Pons (tissue), 1 donor: ENCODE measurements at regions not wholly inside any gene's neighbourhood (a gene's known extent, or its start where the extent isn't known, plus 50 kb on each side); places are given as distances from the start of the nearest gene placed in this dataset.
"Not testable (repeated sequence)": the region's sequence is repeated elsewhere in the genome, so short reads cannot be mapped to it uniquely, and the experiment has no call there.

Experiments used
- DNase-seq: peaks from one replicate; pipeline ENCODE4 v3.0.0-alpha.2; 2016; ENCODE audit warnings: low spot score

DNA sequence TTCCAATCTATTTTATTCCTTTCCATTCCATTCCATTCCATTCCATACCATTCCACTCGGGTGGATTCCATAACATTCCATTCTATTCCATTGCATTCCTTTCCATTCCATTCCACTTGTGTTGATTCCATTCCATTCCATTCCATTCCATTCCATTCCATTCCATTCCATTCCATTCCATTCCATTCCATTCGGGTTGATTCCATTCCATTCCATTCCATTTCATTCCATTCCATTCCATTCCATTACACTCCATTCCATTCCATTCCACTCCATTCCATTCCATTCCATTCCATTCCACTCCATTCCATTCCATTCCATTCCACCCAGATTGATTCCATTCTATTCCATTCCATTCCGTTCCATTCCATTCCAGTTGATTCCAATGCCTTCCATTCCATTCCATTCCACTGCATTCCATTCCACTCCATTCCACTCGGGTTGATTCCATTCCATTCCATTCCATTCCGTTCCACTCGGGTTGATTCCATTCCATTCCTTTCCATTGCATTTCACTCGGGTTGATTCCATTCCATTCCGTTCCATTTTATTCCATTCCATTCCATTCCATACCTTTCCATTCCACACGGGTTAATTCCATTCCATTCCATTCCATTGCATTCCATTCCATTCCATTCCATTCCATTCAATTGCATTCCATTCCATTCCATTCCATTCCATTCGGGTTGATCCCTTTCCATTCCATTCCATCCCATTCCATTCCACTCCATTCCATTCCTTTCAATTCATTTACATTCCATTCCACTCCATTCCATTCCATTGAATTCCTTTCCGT lies 168.4 kb downstream of the CWH43 start:
- peak; percentile 97 for DNase-seq

DNA sequence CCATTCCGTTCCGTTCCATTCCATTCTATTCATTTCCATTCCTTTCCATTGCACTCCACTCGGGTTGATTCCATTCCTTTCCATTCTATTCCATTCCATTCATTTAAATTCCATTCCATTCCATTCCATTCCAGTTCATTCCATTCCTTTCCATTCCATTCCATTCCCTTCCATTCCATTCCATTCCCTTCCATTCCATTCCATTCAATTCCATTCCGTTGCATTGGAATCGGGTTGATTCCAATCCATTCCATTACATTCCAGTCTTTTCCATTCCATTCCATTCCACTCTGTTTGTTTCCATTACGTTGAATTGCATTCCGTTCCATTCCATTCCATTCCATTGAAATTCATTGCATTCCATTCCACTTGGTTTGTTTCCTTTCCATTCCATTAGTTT lies 169.2 kb downstream of the CWH43 start:
- not testable (repeated sequence) for DNase-seq

DNA sequence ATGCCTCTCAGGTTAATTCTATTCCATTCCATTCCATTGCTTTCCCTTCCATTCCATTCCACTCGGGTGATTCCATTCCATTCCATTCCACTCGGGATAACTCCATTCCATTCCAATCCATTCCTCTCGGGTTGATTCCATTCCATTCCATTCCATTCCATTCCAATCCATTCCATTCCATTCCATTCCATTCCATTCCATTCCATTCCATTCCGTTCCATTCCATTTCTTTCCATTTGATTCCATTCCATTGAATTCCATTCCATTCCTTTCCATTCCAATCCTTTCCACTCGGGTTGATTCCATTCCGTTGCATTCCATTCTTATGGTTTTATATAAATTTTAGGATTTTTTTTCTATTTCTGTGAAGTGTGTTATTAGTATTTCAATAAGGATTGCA lies 170.2 kb downstream of the CWH43 start:
- not testable (repeated sequence) for DNase-seq

DNA sequence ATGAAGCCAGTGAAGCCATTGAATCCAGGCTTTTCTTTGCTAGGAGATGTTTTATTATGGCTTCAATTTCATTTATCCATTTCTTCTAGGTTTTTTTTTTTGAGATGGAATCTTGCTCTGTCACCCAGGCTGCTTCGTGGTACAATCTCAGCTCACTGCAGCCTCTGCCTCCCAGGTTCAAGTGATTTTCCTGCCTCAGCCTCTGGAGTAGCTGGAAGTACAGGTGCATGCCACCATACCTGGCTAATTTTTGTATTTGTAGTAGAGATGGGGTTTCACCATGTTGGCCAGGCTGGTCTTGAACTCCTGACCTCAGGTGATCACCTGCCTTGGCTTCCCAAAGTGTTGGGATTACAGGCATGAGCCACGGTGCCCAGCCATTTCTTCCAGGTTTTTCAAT lies 171.6 kb downstream of the CWH43 start:
- not testable (repeated sequence) for DNase-seq

DNA sequence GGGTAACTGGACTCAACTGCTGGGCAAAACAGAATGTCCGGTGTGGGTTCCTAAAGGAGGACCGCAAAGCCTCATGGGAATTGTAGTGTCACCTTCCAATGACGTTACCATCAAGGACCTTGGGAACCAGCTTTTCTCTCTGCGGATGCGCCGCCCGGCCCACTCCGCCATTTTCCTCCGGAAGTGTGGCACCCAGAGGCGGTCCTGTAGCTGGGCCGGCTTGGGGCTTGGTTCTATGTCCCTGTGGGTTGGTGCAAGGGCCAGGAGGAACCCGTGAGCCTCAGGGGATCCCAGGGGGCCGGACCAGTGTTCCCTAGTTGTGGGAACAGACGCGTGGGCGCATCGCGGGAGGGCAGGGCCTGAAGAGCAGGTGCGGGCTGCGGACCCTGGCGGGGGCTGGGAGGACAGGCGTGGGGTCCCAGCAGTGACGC lies 175.1 kb downstream of the CWH43 start:
- DNase-seq = not testable (repeated sequence)

DNA sequence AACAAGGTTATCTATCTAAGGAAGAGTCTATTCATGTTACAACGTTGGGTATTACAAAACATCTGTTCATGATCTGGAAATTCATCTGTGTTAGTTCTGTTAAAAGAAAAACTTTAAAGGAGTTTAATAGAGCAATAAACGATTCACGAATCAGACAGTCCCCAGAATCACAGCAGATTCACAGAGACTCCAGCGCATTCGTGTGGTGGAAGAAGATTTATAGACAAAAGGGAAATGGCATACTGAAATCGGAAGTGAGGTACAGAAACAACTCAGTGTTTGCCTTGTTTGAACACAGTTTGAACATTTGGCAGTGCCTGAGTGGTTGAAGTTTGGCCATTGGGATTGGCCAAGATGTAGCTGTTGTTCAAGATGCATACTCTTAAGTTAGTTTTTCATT lies 178.8 kb downstream of the CWH43 start:
- DNase-seq = not testable (repeated sequence)

DNA sequence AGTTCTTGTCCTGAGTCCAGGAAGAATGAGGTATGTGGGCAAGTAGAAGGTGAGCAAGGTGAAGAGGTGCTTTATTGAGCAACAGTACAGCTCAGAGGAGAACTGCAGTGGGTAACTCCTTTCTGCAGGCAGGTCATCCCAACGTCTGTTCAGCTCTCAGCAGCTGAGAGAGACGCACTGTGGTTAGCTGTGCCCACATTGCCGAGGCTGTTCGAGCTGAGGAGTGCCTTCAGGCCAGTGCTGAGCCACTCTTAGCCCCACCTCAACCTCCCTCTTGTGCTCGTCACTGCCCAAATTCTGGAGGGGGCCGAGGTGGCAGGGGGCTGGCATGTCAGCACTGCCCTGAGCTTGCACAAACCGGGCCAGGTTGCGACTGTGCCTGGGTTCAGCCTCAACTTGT lies 191.8 kb downstream of the CWH43 start:
- DNase-seq = not testable (repeated sequence)

DNA sequence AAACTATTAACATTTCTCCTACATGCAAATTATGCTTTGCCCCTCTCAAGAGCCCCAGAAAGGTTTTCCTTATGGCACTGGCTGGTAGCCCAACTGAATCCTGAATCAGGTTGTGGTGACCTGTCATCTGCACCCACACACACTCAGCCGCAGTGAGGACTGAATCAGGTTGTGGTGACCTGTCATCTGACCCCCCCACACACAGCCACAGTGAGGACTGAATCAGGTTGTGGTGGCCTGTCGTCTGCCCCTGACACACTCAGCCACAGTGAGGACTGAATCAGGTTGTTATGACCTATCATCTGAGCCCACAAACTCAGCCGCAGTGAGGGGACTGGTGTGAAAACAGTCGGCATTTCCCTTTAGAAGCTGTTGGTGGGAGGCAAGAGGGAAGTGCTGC lies 195.0 kb downstream of the CWH43 start:
- not testable (repeated sequence) for DNase-seq

DNA sequence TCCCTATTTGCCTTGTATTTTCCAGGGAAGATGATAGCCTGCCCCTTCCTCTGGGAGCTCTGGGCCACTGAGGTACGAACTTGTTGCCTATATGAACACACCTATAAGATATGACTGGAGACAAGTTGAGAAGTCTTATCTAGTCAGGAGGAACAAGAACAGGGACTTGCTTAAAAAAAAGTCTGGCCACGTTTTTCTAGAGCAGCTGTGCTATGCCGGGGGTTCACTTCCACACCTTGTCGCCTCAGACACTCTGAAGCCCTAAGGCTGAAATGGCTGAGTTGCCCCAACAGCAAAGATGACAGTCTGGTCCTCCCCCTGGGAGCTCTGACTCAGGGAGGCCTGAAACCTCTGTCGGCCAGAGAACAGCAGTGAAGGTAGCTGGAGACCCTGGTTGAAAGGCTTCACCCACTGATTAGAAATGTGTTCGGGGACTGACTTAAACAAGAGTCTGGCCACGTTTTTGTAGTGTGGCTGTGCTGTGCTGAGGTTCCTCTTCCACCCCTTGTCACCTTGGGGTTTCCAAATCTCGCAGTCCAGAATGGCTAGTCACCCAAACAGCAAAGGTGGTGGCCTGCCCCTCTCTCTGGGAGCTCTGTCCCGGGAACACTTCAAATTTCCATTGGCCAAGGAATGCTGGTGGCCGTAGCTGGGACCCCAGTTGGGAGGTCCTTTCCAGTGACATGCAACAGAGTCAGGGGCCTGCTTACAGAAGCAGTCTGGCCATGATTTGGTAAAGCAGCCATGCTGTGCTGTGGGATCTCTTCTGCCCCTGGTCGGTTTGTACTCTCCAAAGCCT lies 225.5 kb downstream of the CWH43 start:
- DNase-seq = not testable (repeated sequence)

DNA sequence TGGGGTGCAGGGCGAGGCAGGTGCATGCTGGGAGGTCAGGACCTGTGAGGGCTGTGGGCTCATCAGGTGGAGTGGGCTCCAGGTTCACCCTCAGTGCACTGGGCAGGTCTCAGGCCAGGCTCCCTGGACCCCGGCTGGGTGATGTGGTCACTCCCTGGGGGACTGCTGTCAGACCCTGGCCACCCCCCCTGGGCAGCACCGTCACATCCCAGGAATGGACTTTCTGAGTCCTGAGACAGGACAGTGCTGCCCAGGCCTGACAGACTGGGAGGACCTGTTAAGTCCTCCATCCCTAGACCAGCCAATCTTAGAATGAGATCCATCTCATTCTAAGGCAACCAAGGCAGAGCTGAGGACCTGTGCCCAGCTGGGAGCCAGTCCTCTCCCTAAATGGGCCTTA lies 227.2 kb downstream of the CWH43 start:
- DNase-seq = not testable (repeated sequence)

DNA sequence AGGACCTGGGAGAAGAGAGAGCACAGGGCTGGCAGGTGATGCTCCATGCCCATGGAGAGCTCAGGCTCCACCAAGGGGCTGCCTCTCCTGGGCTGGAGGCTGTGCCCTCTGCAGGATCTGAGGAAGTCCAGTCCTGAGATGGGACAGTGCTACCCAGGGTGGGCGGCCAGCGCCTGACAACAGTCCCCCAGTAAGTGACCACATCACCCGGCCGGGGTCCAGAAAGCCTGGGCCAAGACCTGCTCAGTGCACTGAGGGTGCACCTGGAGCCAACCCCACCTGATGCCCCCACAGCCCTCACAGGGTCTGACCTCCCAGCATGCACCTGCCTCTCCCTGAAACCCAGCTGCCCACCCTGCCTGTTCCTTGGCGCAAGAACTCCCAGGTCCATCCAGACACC lies 227.7 kb downstream of the CWH43 start:
- DNase-seq = not testable (repeated sequence)

DNA sequence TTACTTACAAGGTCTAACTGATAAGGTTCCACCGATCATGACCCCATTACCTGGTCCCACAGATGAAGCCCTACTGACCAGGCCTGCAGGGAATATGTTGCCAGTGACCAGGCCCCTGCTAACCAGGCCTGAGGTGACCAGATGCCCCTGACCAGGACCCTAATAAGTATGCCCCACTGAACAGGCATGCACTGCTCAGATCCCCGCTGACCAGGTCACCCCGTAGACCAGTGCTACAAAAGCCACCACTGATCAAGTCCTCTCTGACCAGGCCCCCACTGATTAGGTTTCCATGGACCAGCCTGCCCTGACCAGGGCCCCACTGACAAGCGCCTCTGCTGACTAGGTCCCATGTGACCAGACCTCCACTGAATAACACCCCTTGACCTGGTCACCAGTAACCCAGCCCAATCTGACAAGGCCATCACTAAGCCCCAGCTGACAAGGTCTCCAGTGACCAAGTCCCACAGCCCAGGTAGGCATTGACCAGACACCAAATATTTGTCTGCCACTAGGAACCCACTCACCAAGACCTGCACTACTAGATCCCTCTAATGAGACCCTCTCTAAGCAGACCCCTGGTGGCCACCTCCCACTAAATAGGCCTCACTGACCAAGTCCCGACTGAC lies 228.5 kb downstream of the CWH43 start:
- not testable (repeated sequence) for DNase-seq

DNA sequence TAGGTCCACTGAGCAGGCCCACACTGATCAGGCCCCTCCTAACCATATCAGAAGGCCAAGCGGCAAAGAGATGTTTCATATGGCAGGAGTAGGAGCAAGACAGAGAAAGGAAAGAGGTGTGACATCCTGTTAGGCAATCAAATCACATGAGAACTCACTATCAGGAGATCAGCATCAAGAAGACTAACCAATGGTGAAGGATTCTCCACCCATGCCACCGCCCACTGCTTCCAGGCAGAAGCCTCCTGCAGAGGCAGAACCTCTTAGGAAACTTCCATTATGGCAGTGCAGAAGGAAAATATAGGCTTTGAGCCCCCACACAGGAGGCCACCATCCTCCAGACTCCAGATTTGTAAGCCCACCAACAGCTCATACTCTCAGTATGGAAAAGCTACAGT lies 229.0 kb downstream of the CWH43 start:
- not testable (repeated sequence) for DNase-seq

DNA sequence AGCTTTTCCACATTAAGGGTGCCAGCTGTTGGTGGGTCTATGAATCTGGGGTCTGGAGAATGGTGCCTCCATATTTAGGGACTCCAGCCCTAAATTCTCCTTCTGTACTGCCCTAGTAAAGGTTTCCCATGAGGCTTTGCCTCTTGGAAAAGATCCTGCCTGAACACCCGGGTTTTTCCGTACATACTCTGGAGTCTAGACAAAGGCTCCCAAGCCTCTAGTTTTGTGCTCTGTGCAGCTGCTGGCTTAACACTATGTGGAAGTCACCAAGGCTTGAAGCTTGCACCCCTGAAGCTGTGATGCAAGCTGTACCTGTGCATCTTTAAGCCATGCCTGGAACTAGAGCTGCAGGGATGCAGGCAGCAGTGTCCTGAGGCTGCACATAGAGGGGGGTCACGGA lies 230.5 kb downstream of the CWH43 start:
- not testable (repeated sequence) for DNase-seq

DNA sequence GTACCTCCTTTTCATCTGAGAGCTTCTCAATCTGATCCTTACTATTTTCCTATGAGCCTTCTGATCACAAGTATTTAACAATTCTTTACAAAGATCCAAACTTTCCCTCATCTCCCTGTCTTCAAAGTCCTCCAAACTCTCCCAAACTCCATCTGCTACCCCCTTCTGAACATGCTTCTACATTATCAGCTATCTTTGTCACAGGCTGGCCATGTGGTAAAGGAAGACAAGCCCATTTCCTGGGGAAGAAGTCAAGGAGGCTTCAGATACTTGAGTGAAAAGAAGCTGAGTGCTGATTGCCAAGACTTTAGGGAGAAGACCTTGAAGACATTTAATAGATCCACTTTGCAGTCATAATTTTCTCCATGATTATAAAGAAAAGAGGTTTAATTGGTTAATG lies 231.4 kb downstream of the CWH43 start:
- DNase-seq = no peak

DNA sequence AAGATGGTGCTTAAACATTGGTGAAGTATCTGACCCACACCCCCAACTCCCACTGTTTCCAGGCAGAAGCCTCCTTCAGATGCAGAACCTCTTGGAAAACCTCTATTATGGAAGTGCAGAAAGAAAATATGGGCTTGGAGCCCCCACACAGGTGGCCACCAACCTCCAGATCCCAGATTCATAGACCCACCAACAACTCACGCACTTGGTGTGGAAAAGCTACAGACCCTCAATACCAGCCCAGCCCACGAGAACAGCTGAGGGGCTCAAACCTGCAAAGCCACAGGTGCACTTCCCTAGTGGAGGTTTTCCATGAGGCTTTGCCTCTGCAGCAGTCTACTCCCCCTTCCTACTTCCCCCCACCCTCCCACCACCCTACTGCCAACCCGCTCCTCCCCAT lies 232.0 kb downstream of the CWH43 start:
- not testable (repeated sequence) for DNase-seq

DNA sequence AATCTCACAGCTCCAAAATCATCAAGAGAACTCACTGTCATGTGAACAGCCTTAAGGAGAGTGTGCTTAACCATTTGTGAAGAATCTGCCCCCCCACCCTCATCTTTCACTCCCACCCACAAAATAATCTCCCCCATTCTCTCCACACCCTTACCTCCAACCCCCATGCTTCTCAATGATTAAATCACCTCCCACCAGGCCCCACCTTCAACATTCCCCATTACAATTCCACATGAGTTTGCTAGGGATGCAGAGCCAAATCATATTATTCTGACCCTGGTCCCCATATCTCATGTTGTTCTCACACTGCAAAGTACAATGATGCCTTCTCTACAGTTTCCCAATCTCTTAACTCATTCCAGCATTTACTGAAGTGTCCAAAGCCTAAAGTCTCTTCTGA lies 232.9 kb downstream of the CWH43 start:
- DNase-seq = not testable (repeated sequence)

DNA sequence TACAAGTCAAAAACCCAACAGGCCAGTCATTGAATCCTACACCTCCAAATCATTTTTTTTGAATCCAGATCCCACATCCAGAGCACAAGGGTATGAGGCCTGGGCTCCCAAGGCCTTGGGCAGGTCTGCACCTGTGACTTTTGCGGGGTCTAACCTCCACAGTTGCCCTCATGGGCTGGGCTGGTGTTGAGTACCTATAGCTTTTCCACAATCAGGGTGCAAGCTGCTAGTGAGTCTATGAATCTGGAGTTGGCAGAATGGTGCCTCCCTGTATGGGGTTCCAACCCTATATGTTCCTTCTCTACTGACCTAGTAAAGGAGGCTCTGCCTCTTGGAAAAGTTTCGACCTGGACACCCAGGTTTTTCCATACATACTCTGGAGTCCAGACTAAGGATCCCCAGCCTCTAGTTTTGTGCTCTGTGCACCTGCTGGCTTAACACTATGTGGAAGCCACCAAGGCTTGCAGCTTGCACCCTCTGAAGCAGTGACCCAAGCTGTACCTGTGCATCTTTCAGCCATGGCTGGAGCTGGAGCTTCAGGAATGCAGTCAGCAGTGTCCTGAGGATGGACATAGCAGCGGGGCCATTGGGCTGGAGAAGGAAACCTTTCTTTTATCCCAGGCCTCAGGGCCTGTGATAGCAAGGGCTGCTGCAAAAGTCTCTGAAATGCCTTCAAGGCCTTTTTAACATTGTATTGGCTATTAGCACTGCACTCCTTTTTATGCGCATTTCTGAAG lies 233.6 kb downstream of the CWH43 start:
- DNase-seq = not testable (repeated sequence)

DNA sequence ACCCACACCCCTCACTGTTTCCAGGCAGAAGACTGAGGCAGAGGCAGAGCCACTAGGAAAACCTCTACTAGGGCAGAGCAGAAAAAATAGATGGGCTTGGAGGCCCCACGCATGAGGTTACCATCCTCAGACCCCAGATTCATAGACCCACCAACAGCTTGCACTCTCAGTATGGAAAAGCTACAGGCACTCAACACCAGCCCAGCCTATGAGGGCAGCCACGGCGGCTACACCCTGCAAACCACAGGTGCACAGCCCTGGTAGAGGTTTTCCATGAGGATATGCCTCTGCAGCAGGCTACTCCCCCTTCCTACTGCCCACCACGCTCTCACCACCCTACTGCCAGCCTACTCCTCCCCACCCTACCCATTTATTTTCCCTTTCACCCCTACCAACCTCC lies 235.1 kb downstream of the CWH43 start:
- DNase-seq = no peak

DNA sequence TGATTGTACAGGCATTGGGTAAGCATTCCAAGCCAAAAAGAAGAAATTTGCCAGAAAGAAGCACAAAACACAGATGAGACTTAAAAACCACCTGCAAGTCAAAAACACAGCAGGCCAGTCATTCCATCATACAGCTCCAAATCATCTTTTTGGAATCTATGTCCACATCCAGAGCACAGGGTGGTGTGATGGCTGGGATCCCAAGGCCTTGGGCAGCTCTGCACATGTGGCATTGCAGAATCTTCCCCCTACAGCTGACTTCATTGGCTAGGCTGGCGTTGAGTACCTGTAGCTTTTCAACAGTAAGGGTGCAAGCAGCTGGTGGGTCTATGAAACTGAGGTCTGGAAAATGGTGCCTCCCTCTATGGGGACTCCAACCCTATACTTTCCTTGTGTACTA lies 236.7 kb downstream of the CWH43 start:
- not testable (repeated sequence) for DNase-seq

DNA sequence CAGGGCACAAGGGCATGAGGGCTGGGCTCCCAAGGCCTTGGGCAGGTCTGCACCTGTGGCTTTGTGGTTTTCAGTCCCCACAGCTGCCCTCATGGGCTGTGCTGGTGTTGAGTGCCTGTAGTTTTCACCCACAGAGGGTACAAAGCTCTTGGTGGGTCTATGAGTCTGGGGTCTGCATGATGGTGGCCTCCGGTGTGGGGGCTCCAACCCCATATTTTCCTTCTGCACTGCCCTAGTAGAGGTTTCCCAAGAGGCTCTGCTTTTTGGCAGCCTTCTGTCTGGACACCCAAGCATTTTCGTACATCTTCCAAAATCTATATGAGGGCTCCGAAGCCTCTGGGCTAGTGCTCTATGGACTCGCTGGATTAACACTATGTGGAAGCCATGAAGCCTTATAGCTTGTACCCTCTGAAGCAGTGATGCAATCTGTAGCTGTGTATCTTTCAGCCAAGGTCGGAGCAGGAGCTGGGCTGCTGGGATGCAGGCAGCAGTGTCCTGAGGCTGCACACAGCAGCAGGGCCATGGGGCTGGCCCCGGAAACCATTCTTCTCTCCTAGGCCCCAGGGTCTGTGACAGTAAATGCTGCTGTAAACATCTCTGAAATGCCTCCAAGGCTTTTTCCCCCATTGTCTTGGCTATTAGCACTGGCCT lies 240.3 kb downstream of the CWH43 start:
- DNase-seq = not testable (repeated sequence)
